ENCODE measurements at regions not wholly inside any gene's neighbourhood (a gene's known extent, or its start where the extent isn't known, plus 50 kb on each side); places are given as distances from the start of the nearest gene placed in this dataset.

GRCh38 chr2:12636837-12637581 is 79.7 kb upstream of the TRIB2 start:
- H3K4me3 Mint-ChIP-seq: no peak overlapping the region
- Histone ChIP-seq H3K4me2 (replicated peaks; ENCODE audit: low read depth, low read length, poor library complexity, severe bottlenecking) (no peak overlapping the region), H3K36me3 (replicated peaks in 1 of 2; ENCODE audit: control extremely low read depth in 1 of 2, control insufficient read depth in 1 of 2, extremely low read depth in 1 of 2, insufficient read depth in 2 of 2, low read length in 1 of 2) (no peaks in the 10 kb centered on the region), H3K4me3 (ENCODE audit: control extremely low read depth in 1 of 5, extremely low read depth in 1 of 5, insufficient read depth in 1 of 5, low read depth in 2 of 5, low read length in 4 of 5) (no peak overlapping the region), H3K9ac (ENCODE audit: low read length) (no peak overlapping the region), H3K27ac (ENCODE audit: low read length in 2 of 2) (no peak overlapping the region), H3K4me1 (ENCODE audit: control insufficient read depth in 2 of 2, insufficient read depth in 2 of 2, low read length in 2 of 2) (no peaks in the 10 kb centered on the region), H3K27me3 (replicated peaks in 1 of 4; ENCODE audit: control extremely low read depth in 1 of 4, control insufficient read depth in 3 of 4, insufficient read depth in 4 of 4, low read length in 3 of 4) (peaks cover 0 to 3% (median under 1%) of the 10 kb centered on the region in 4 experiments), H3K79me2 (ENCODE audit: control insufficient read depth, insufficient read depth, low read length) (no peaks in the 10 kb centered on the region), H4K20me1 (ENCODE audit: control insufficient read depth, insufficient read depth, low read length, poor library complexity, severe bottlenecking) (no peaks in the 10 kb centered on the region), H3K9me3 (ENCODE audit: control extremely low read depth in 1 of 3, control insufficient read depth in 2 of 3, insufficient read depth in 1 of 3, low read length in 2 of 3) (peaks cover 0 to 3% (median 0%) of the 10 kb centered on the region in 3 donors), H2AFZ (ENCODE audit: insufficient read depth, low read depth, low read length, poor library complexity, severe bottlenecking) (no peak overlapping the region)
- TF ChIP-seq CTCF (IDR thresholded peaks at IDR 0.05) (no peak), EZH2 (IDR thresholded peaks at IDR 0.05; ENCODE audit: borderline replicate concordance, insufficient read depth, low read depth, low read length, poor library complexity, severe bottlenecking) (no peak)
- DNase-seq (no peak), ATAC-seq (ENCODE audit: low read depth) (no peak)
- ChIA-PET CTCF (no interaction called here), POLR2A (no interaction called here)
- 100% methylated on average over 1 of the region's 1 CpG for WGBS (ENCODE audit: insufficient coverage)
- peaks cover 10% of the 10 kb centered on the region for H3K27me3 Mint-ChIP-seq
- no peaks in the 10 kb centered on the region for H3K4me1 Mint-ChIP-seq
- intact Hi-C loops (cut with micrococcal nuclease): no loop called here
- H3K27ac Mint-ChIP-seq: no peak overlapping the region
- no peaks in the 10 kb centered on the region for H3K9me3 Mint-ChIP-seq (ENCODE audit: insufficient read depth)

GRCh38 chr2:12637754-12638153 is 79.0 kb upstream of the TRIB2 start:
- Mint-ChIP-seq H3K27me3 (peaks cover 10% of the 10 kb centered on the region), H3K4me3 (no peak overlapping the region), H3K9me3 (ENCODE audit: insufficient read depth) (no peaks in the 10 kb centered on the region), H3K27ac (no peak overlapping the region), H3K4me1 (no peaks in the 10 kb centered on the region)
- WGBS (ENCODE audit: insufficient coverage): no CpG with 5 or more reads among the region's 1 CpG
- no peak overlapping the region for H3K4me3 ChIP-seq (ENCODE audit: control extremely low read depth in 1 of 5, extremely low read depth in 1 of 5, insufficient read depth in 1 of 5, low read depth in 2 of 5, low read length in 4 of 5)
- intact Hi-C loops (cut with micrococcal nuclease): no loop called here
- no peaks in the 10 kb centered on the region for H3K36me3 ChIP-seq (replicated peaks in 1 of 2; ENCODE audit: control extremely low read depth in 1 of 2, control insufficient read depth in 1 of 2, extremely low read depth in 1 of 2, insufficient read depth in 2 of 2, low read length in 1 of 2)
- no peak overlapping the region for H3K9ac ChIP-seq (ENCODE audit: low read length)
- no peaks in the 10 kb centered on the region for H3K79me2 ChIP-seq (ENCODE audit: control insufficient read depth, insufficient read depth, low read length)
- no peaks in the 10 kb centered on the region for H4K20me1 ChIP-seq (ENCODE audit: control insufficient read depth, insufficient read depth, low read length, poor library complexity, severe bottlenecking)
- no peaks in the 10 kb centered on the region for H3K4me1 ChIP-seq (ENCODE audit: control insufficient read depth in 2 of 2, insufficient read depth in 2 of 2, low read length in 2 of 2)
- H3K4me2 ChIP-seq (replicated peaks; ENCODE audit: low read depth, low read length, poor library complexity, severe bottlenecking): no peak overlapping the region
- ATAC-seq (ENCODE audit: low read depth): no peak
- POLR2A ChIA-PET: no interaction called here
- H3K9me3 ChIP-seq (ENCODE audit: control extremely low read depth in 1 of 3, control insufficient read depth in 2 of 3, insufficient read depth in 1 of 3, low read length in 2 of 3): peaks cover 0 to 3% (median 0%) of the 10 kb centered on the region in 3 donors
- H3K27me3 ChIP-seq (replicated peaks in 1 of 4; ENCODE audit: control extremely low read depth in 1 of 4, control insufficient read depth in 3 of 4, insufficient read depth in 4 of 4, low read length in 3 of 4): peaks cover 0 to 6% (median under 1%) of the 10 kb centered on the region in 4 experiments
- CTCF ChIA-PET: no interaction called here
- DNase-seq: no peak
- TF ChIP-seq EZH2 (IDR thresholded peaks at IDR 0.05; ENCODE audit: borderline replicate concordance, insufficient read depth, low read depth, low read length, poor library complexity, severe bottlenecking) (no peak), CTCF (IDR thresholded peaks at IDR 0.05) (no peak)
- no peak overlapping the region for H2AFZ ChIP-seq (ENCODE audit: insufficient read depth, low read depth, low read length, poor library complexity, severe bottlenecking)
- no peak overlapping the region for H3K27ac ChIP-seq (ENCODE audit: low read length in 2 of 2)

All from B cell (primary cell).